WTC11 (cell line): ENCODE measurements at regions not wholly inside any gene's neighbourhood (a gene's known extent, or its start where the extent isn't known, plus 50 kb on each side); places are given as distances from the start of the nearest gene placed in this dataset.

Source experiments
- ATAC-seq: fragments of 200-7000 bp; cut with Tn5 transposase; 2 replicates; pipeline ENCODE4 v1.10.0; 2021; ENCODE audit warnings: mild to moderate bottlenecking, moderate library complexity
- CTCF ChIA-PET: fragments of 300-600 bp; sonication (Branson Sonifier 250); formaldehyde crosslinking; loops from one replicate; lab custom pipeline; 2021; ENCODE audit warnings: antibody characterized with exemption; lab: Charles Lee
- POLR2A ChIA-PET: fragments of 350-600 bp; sonication (Branson Sonifier 250); formaldehyde crosslinking; loops from one replicate; lab custom pipeline; 2021; ENCODE audit warnings: antibody characterized with exemption; lab: Charles Lee
- DNase-seq: peaks from one replicate; pipeline ENCODE4 v3.0.0; 2021; ENCODE audit warnings: low spot score
- H3K27ac Mint-ChIP-seq: 2 replicates; pipeline ENCODE4 v1.8.0; 2021; ENCODE audit warnings: mixed read lengths
- H3K27me3 Mint-ChIP-seq: 2 replicates; pipeline ENCODE4 v1.8.0; 2021; ENCODE audit warnings: low read depth, mild to moderate bottlenecking, moderate library complexity, mixed read lengths
- H3K36me3 Mint-ChIP-seq: 2 replicates; pipeline ENCODE4 v1.8.0; 2021; ENCODE audit warnings: mixed read lengths
- H3K4me1 Mint-ChIP-seq: 2 replicates; pipeline ENCODE4 v1.8.0; 2022; ENCODE audit warnings: mixed read lengths
- H3K4me3 Mint-ChIP-seq: 2 replicates; pipeline ENCODE4 v1.8.0; 2021; ENCODE audit warnings: mild to moderate bottlenecking, moderate library complexity, mixed read lengths
- H3K9me3 Mint-ChIP-seq: 2 replicates; pipeline ENCODE4 v1.8.0; 2021; ENCODE audit warnings: mixed read lengths
- CBFB ChIP-seq: sonication (generic); formaldehyde crosslinking; IDR thresholded peaks from 2 replicates; pipeline ENCODE4 v1.8.1; 2022; ENCODE audit warnings: mild to moderate bottlenecking, low read depth, missing genetic modification reagents
- CREB1 ChIP-seq: sonication (generic); formaldehyde crosslinking; IDR thresholded peaks from 2 replicates; pipeline ENCODE4 v1.8.0; 2023; ENCODE audit warnings: mild to moderate bottlenecking, missing genetic modification reagents
- ELF4 ChIP-seq: sonication (generic); formaldehyde crosslinking; IDR thresholded peaks from 2 replicates; pipeline ENCODE4 v1.8.1; 2022; ENCODE audit warnings: low read depth, mild to moderate bottlenecking, moderate library complexity, missing genetic modification reagents
- ETV6 ChIP-seq: sonication (generic); formaldehyde crosslinking; IDR thresholded peaks from 2 replicates; pipeline ENCODE4 v1.8.1; 2022; ENCODE audit warnings: mild to moderate bottlenecking, missing genetic modification reagents
- FOXJ3 ChIP-seq: sonication (generic); formaldehyde crosslinking; IDR thresholded peaks from 2 replicates; pipeline ENCODE4 v1.9.0; 2021; ENCODE audit warnings: missing genetic modification reagents, mild to moderate bottlenecking, borderline replicate concordance
- GABPB1 ChIP-seq: sonication (generic); formaldehyde crosslinking; IDR thresholded peaks from 2 replicates; pipeline ENCODE4 v1.8.1; 2023; ENCODE audit warnings: mild to moderate bottlenecking, missing genetic modification reagents
- HMGA2 ChIP-seq: fragments of 250-450 bp; sonication (Bioruptor Pico); IDR thresholded peaks from 2 replicates; pipeline ENCODE4 v1.4.0; 2021; ENCODE audit warnings: mild to moderate bottlenecking, moderate library complexity
- MXD4 ChIP-seq: fragments of 250-450 bp; sonication (Bioruptor Pico); IDR thresholded peaks from 2 replicates; pipeline ENCODE4 v1.8.0; 2021; ENCODE audit warnings: mild to moderate bottlenecking, moderate library complexity, borderline replicate concordance
- NFYB ChIP-seq: sonication (generic); formaldehyde crosslinking; conservative IDR thresholded peaks from 2 replicates; pipeline ENCODE4 v1.8.0; 2022; ENCODE audit warnings: low read depth, missing genetic modification reagents
- PRRX2 ChIP-seq: fragments of 250-450 bp; sonication (Bioruptor Pico); IDR thresholded peaks from 2 replicates; pipeline ENCODE4 v1.8.0; 2021; ENCODE audit warnings: mild to moderate bottlenecking
- SMAD4 ChIP-seq: sonication (generic); formaldehyde crosslinking; IDR thresholded peaks from 2 replicates; pipeline ENCODE4 v1.8.0; 2022; ENCODE audit warnings: mild to moderate bottlenecking, missing genetic modification reagents
- STAT6 ChIP-seq: sonication (generic); formaldehyde crosslinking; conservative IDR thresholded peaks from 2 replicates; pipeline ENCODE4 v1.8.1; 2023; ENCODE audit warnings: mild to moderate bottlenecking, low read depth, missing genetic modification reagents, moderate library complexity
- TP53 ChIP-seq: sonication (generic); formaldehyde crosslinking; IDR thresholded peaks from 2 replicates; pipeline ENCODE4 v1.8.1; 2023; ENCODE audit warnings: mild to moderate bottlenecking, missing genetic modification reagents
- TF ChIP-seq, protein P1 (sequence below): sonication (generic); formaldehyde crosslinking; IDR thresholded peaks from 2 replicates; pipeline ENCODE4 v1.8.1; 2023; ENCODE audit warnings: mild to moderate bottlenecking, missing genetic modification reagents
- TF ChIP-seq, protein P2 (sequence below): sonication (generic); formaldehyde crosslinking; IDR thresholded peaks from 2 replicates; pipeline ENCODE4 v1.8.1; 2022; ENCODE audit warnings: mild to moderate bottlenecking, moderate library complexity, missing genetic modification reagents
- TF ChIP-seq, protein P3 (sequence below): sonication (generic); formaldehyde crosslinking; IDR thresholded peaks from 2 replicates; pipeline ENCODE4 v1.8.1; 2022; ENCODE audit warnings: low read depth, mild to moderate bottlenecking, moderate library complexity, missing genetic modification reagents, borderline replicate concordance
- TF ChIP-seq, protein P4 (sequence below): fragments of 250-450 bp; sonication (Bioruptor Pico); conservative IDR thresholded peaks from 2 replicates; pipeline ENCODE4 v1.9.0; 2021; ENCODE audit warnings: mild to moderate bottlenecking

DNA sequence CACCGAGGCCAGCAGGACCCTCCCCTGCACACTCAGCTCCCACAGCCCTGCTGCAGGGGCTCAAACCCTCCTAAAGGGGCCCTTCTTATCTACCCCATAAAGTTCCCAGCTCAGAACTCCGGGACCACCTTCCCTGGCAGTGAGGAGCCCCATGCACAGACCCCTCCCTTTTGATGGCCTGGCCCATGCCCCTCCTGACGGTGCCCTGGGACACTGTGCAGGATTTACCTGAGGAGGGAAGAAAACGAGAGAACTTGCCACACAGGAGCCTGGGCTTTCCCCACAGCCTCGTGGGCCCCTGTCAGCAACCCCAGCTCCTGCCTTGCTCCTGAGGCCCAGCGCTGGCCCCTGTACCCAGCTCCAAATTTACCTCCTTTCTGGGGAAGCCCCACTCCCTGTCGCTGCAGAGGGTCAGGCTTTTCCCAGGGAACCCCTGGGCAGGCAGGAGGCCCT, 206.3 kb upstream of the SALL3 start:
- Mint-ChIP-seq H3K27ac (no peak overlapping the region), H3K36me3 (peaks cover 10% of the 10 kb centered on the region; the same call in 1 of the 2 replicates), H3K9me3 (peaks cover 5% of the 10 kb centered on the region; the same call in 1 of the 2 replicates), H3K4me1 (peaks cover 21% of the 10 kb centered on the region), H3K27me3 (no peaks in the 10 kb centered on the region; the same call in 1 of the 2 replicates), H3K4me3 (no peak overlapping the region)
- ChIA-PET CTCF (interaction anchor here (1.1 kb wide), 1 partner anchor 102 kb away, joined by 6 read pairs; no protein-coding TSS in a partner anchor), POLR2A (no interaction called here)
- no peak for ATAC-seq
- TF ChIP-seq, protein P1, sequence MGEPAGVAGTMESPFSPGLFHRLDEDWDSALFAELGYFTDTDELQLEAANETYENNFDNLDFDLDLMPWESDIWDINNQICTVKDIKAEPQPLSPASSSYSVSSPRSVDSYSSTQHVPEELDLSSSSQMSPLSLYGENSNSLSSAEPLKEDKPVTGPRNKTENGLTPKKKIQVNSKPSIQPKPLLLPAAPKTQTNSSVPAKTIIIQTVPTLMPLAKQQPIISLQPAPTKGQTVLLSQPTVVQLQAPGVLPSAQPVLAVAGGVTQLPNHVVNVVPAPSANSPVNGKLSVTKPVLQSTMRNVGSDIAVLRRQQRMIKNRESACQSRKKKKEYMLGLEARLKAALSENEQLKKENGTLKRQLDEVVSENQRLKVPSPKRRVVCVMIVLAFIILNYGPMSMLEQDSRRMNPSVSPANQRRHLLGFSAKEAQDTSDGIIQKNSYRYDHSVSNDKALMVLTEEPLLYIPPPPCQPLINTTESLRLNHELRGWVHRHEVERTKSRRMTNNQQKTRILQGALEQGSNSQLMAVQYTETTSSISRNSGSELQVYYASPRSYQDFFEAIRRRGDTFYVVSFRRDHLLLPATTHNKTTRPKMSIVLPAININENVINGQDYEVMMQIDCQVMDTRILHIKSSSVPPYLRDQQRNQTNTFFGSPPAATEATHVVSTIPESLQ (CRISPR knock-in tag): no peak
- TF ChIP-seq ETV6 (CRISPR knock-in tag) (no peak), TP53 (no peak), PRRX2 (CRISPR knock-in tag) (no peak), SMAD4 (CRISPR knock-in tag) (no peak), MXD4 (no peak)
- DNase-seq: no peak

DNA sequence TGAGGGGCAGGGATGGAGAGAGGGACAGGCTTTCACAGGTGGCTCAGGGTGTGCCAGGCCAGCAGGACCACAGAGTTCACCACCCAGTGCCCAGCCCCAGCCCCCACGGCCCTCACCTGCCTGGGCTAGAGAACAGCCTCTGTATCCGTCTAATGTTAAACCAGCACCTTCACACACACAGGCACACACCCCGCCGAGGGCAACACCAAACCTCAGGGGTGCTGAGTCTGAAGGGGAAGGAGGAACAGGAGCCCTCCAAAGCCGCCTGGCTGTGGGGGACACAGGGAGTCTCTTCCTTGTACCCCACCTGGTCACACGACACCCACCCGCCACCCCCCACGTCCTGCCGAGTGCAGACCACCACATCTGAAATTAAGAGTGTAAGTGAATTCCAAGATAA, 205.8 kb upstream of the SALL3 start:
- CTCF ChIA-PET: interaction anchor here (1.1 kb wide), 1 partner anchor 102 kb away, joined by 6 read pairs; no protein-coding TSS in a partner anchor
- TF ChIP-seq, protein P2, sequence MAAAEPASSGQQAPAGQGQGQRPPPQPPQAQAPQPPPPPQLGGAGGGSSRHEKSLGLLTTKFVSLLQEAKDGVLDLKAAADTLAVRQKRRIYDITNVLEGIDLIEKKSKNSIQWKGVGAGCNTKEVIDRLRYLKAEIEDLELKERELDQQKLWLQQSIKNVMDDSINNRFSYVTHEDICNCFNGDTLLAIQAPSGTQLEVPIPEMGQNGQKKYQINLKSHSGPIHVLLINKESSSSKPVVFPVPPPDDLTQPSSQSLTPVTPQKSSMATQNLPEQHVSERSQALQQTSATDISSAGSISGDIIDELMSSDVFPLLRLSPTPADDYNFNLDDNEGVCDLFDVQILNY (CRISPR knock-in tag): no peak
- TF ChIP-seq CREB1 (CRISPR knock-in tag) (no peak), STAT6 (CRISPR knock-in tag) (no peak), CBFB (no peak), GABPB1 (CRISPR knock-in tag) (no peak), ELF4 (no peak), HMGA2 (CRISPR knock-in tag) (no peak), NFYB (CRISPR knock-in tag) (no peak), FOXJ3 (CRISPR knock-in tag) (no peak)
- TF ChIP-seq, protein P3, sequence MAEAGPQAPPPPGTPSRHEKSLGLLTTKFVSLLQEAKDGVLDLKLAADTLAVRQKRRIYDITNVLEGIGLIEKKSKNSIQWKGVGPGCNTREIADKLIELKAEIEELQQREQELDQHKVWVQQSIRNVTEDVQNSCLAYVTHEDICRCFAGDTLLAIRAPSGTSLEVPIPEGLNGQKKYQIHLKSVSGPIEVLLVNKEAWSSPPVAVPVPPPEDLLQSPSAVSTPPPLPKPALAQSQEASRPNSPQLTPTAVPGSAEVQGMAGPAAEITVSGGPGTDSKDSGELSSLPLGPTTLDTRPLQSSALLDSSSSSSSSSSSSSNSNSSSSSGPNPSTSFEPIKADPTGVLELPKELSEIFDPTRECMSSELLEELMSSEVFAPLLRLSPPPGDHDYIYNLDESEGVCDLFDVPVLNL (CRISPR knock-in tag): no peak
- TF ChIP-seq, protein P4, sequence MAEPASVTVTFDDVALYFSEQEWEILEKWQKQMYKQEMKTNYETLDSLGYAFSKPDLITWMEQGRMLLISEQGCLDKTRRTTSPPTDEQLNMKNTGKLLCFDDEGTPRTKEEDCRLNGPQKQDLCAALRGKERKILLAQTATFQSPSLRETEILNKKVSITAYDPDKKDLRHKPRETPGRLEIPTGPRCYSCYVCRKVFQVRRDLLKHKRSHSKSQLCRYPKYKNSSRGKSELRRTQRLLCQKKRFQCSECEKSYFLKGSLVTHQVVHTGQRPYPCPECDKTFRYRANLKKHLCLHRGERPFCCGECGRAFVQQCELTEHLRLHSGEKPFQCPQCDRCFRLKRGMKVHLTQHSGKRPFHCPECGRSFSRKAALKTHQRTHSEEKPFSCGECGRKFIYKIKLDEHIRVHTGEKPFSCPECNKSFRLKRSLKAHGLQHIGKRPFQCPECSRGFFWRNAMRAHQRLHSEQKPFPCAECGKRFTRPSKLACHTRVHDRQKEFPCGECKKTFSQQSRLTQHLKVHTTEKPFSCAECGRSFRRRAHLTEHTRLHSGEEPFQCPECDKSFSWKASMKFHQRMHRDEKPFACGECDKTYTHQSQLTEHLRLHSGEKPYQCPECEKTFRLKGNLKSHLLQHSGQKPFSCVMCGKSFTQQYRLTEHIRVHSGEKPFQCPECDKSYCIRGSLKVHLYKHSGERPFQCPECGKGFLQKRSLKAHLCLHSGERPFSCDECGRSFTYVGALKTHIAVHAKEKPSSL: no peak
- H3K9me3 Mint-ChIP-seq: peaks cover 5% of the 10 kb centered on the region; the same call in 1 of the 2 replicates
- H3K4me1 Mint-ChIP-seq: peaks cover 17% of the 10 kb centered on the region
- no peaks in the 10 kb centered on the region; the same call in 1 of the 2 replicates for H3K27me3 Mint-ChIP-seq
- POLR2A ChIA-PET: no interaction called here
- H3K4me3 Mint-ChIP-seq: no peak overlapping the region
- peaks cover 10% of the 10 kb centered on the region; the same call in 1 of the 2 replicates for H3K36me3 Mint-ChIP-seq
- ATAC-seq (no peak), DNase-seq (no peak)
- H3K27ac Mint-ChIP-seq: no peak overlapping the region
